Calu3 (cell line): ENCODE measurements at regions not wholly inside any gene's neighbourhood (a gene's known extent, or its start where the extent isn't known, plus 50 kb on each side); places are given as distances from the start of the nearest gene placed in this dataset.

Experiments used
- BruUV-seq: library from RNA; stranded (reverse); fragments of 400-500 nt; replicated peaks from 2 replicates; lab custom pipeline; 2021; lab: Mats Ljungman, UMichigan
- CTCF ChIA-PET: fragments of 300-600 bp; sonication (Branson Sonifier 250); formaldehyde crosslinking; loops from one replicate; lab custom pipeline; 2022; ENCODE audit warnings: antibody characterized with exemption; lab: Charles Lee
- DNase-seq: peaks from one replicate; pipeline ENCODE4 v3.0.0; 2022
- H3K27ac Mint-ChIP-seq: one replicate; pipeline ENCODE4 v1.8.0; 2022; ENCODE audit warnings: mixed read lengths; ENCODE audit not compliant: unreplicated experiment
- H3K27me3 Mint-ChIP-seq: one replicate; pipeline ENCODE4 v1.8.0; 2022; ENCODE audit warnings: mixed read lengths; ENCODE audit not compliant: unreplicated experiment
- H3K36me3 Mint-ChIP-seq: one replicate; pipeline ENCODE4 v1.8.0; 2022; ENCODE audit warnings: mild to moderate bottlenecking, moderate library complexity, mixed read lengths; ENCODE audit not compliant: insufficient read depth, unreplicated experiment
- H3K4me1 Mint-ChIP-seq: one replicate; pipeline ENCODE4 v1.8.0; 2022; ENCODE audit warnings: mild to moderate bottlenecking, low read depth, mixed read lengths; ENCODE audit not compliant: unreplicated experiment
- H3K4me3 Mint-ChIP-seq: one replicate; pipeline ENCODE4 v1.8.0; 2022; ENCODE audit warnings: mild to moderate bottlenecking, low read depth, moderate library complexity, mixed read lengths; ENCODE audit not compliant: unreplicated experiment
- H3K9me3 Mint-ChIP-seq: one replicate; pipeline ENCODE4 v1.8.0; 2022; ENCODE audit warnings: low read depth, mixed read lengths; ENCODE audit not compliant: unreplicated experiment
- CTCF ChIP-seq: fragments of 200-600 bp; IDR thresholded peaks from one replicate; pipeline ENCODE4 v1.8.0; 2022; ENCODE audit warnings: antibody characterized with exemption; ENCODE audit not compliant: unreplicated experiment
- intact Hi-C: fragments of 100-400 bp; cut with micrococcal nuclease; formaldehyde crosslinking; loops from one replicate; pipeline ENCODE4 v1.10.0; 2022; ENCODE audit not compliant: unreplicated experiment

- Mint-ChIP-seq H3K4me1 (no peaks in the 10 kb centered on the region), H3K36me3 (no peaks in the 10 kb centered on the region), H3K27ac (no peak overlapping the region), H3K4me3 (no peak overlapping the region), H3K9me3 (no peaks in the 10 kb centered on the region), H3K27me3 (no peaks in the 10 kb centered on the region)
- no TSS peak for BruUV-seq
- DNase-seq, result no peak
- CTCF ChIA-PET, result no interaction called here
- TF ChIP-seq CTCF, result no peak
- intact Hi-C loops, result no loop called here
These were observed 560.0 kb downstream of the BRINP1 start for GRCh38 chr9:118809160-118809625.

- BruUV-seq, result no TSS peak
- no peaks in the 10 kb centered on the region for H3K4me1 Mint-ChIP-seq
- H3K4me3 Mint-ChIP-seq, result no peak overlapping the region
- H3K36me3 Mint-ChIP-seq, result no peaks in the 10 kb centered on the region
- H3K27me3 Mint-ChIP-seq, result no peaks in the 10 kb centered on the region
- DNase-seq, result no peak
- no peak for TF ChIP-seq CTCF
- CTCF ChIA-PET, result no interaction called here
- peaks cover 2% of the 10 kb centered on the region for H3K9me3 Mint-ChIP-seq
- intact Hi-C loops, result no loop called here
- no peak overlapping the region for H3K27ac Mint-ChIP-seq
These were observed 539.9 kb downstream of the BRINP1 start for GRCh38 chr9:118829334-118829733.

GRCh38 chr9:118832371-118832770, 536.9 kb downstream of the BRINP1 start:
- Mint-ChIP-seq H3K36me3 (no peaks in the 10 kb centered on the region), H3K27ac (no peak overlapping the region), H3K9me3 (peaks cover 3% of the 10 kb centered on the region), H3K27me3 (no peaks in the 10 kb centered on the region), H3K4me3 (no peak overlapping the region), H3K4me1 (no peaks in the 10 kb centered on the region)
- no peak for DNase-seq
- no peak for TF ChIP-seq CTCF
- CTCF ChIA-PET, result no interaction called here
- no TSS peak for BruUV-seq
- intact Hi-C loops, result no loop called here

GRCh38 chr9:118836891-118837290, 532.3 kb downstream of the BRINP1 start:
- no peak for DNase-seq
- CTCF ChIA-PET, result no interaction called here
- Mint-ChIP-seq H3K27ac (no peak overlapping the region), H3K9me3 (peaks cover 4% of the 10 kb centered on the region), H3K36me3 (no peaks in the 10 kb centered on the region), H3K4me3 (no peak overlapping the region), H3K4me1 (no peaks in the 10 kb centered on the region), H3K27me3 (no peaks in the 10 kb centered on the region)
- BruUV-seq, result no TSS peak
- intact Hi-C loops, result no loop called here
- TF ChIP-seq CTCF, result no peak
